LHCN-M2 (cell line): ENCODE measurements at regions not wholly inside any gene's neighbourhood (a gene's known extent, or its start where the extent isn't known, plus 50 kb on each side); places are given as distances from the start of the nearest gene placed in this dataset.

Source experiments
- DNase-seq: peaks from one replicate; pipeline ENCODE4 v3.0.0-alpha.2; 2012; ENCODE audit warnings: low read depth

GRCh38 chr12:90321369-90321768 is 612.7 kb upstream of the ATP2B1 start:
- no peak for DNase-seq

- no peak for DNase-seq
Observed at GRCh38 chr12:90311561-90311960, 602.9 kb upstream of the ATP2B1 start.

- DNase-seq, result no peak
Observed at GRCh38 chr12:90305379-90305778, 596.7 kb upstream of the ATP2B1 start.

GRCh38 chr12:90304231-90304630 is 595.6 kb upstream of the ATP2B1 start:
- no peak for DNase-seq

GRCh38 chr12:90303771-90304170 is 595.1 kb upstream of the ATP2B1 start:
- DNase-seq, result no peak

- no peak for DNase-seq
Observed at GRCh38 chr12:90301561-90302133, 593.0 kb upstream of the ATP2B1 start.

GRCh38 chr12:90301095-90301494 is 592.5 kb upstream of the ATP2B1 start:
- DNase-seq, result no peak

GRCh38 chr12:90299666-90300065 is 591.0 kb upstream of the ATP2B1 start:
- no peak for DNase-seq

GRCh38 chr12:90299121-90299520 is 590.5 kb upstream of the ATP2B1 start:
- DNase-seq, result no peak

GRCh38 chr12:90298289-90298948 is 589.8 kb upstream of the ATP2B1 start:
- DNase-seq, result no peak

GRCh38 chr12:90295858-90296257 is 587.2 kb upstream of the ATP2B1 start:
- no peak for DNase-seq

GRCh38 chr12:90292183-90292582 is 583.5 kb upstream of the ATP2B1 start:
- DNase-seq, result no peak

- DNase-seq, result no peak
Observed at GRCh38 chr12:90290980-90291975, 582.6 kb upstream of the ATP2B1 start.

GRCh38 chr12:90287585-90287984 is 578.9 kb upstream of the ATP2B1 start:
- DNase-seq, result peak; percentile 36

- no peak for DNase-seq
Observed at GRCh38 chr12:90281154-90281868, 572.7 kb upstream of the ATP2B1 start.

GRCh38 chr12:90280564-90281058 is 572.0 kb upstream of the ATP2B1 start:
- peak; percentile 51 for DNase-seq

GRCh38 chr12:90280033-90280432 is 571.4 kb upstream of the ATP2B1 start:
- DNase-seq, result peak; percentile 84

GRCh38 chr12:90275088-90275487 is 566.5 kb upstream of the ATP2B1 start:
- DNase-seq, result no peak

- no peak for DNase-seq
Observed at GRCh38 chr12:90274407-90274806, 565.8 kb upstream of the ATP2B1 start.

GRCh38 chr12:90268574-90268973 is 559.9 kb upstream of the ATP2B1 start:
- no peak for DNase-seq

- DNase-seq, result peak; percentile 91
Observed at GRCh38 chr12:90262251-90262650, 553.6 kb upstream of the ATP2B1 start.

- DNase-seq, result peak; percentile 96
Observed at GRCh38 chr12:90261283-90261682, 552.6 kb upstream of the ATP2B1 start.
